Testis (tissue), 2 donors: ENCODE measurements at regions not wholly inside any gene's neighbourhood (a gene's known extent, or its start where the extent isn't known, plus 50 kb on each side); places are given as distances from the start of the nearest gene placed in this dataset.

Experiments
- CTCF ChIP-seq, 3 experiments: fragments of 450-650 bp in 2 of 3; fragments of 200-600 bp in 1 of 3; sonication (generic) in 1 of 3; IDR thresholded peaks; one replicate each; pipeline ENCODE4 v1.5.1; 2016 to 2019; ENCODE audit warnings: antibody characterized with exemption in 3 of 3, mild to moderate bottlenecking in 2 of 3, moderate library complexity in 1 of 3
- POLR2A ChIP-seq: fragments of 450-650 bp; IDR thresholded peaks from one replicate; pipeline ENCODE4 v1.6.1; 2017; ENCODE audit warnings: antibody characterized with exemption, mild to moderate bottlenecking, moderate library complexity

- no peak for TF ChIP-seq CTCF (IDR thresholded peaks at IDR 0.05)
- TF ChIP-seq POLR2A: no peak
These were observed 79.9 kb downstream of the ADRA2A start for GRCh38 chr10:111156754-111157153.
